ENCODE measurements at regions not wholly inside any gene's neighbourhood (a gene's known extent, or its start where the extent isn't known, plus 50 kb on each side); places are given as distances from the start of the nearest gene placed in this dataset.

DNA sequence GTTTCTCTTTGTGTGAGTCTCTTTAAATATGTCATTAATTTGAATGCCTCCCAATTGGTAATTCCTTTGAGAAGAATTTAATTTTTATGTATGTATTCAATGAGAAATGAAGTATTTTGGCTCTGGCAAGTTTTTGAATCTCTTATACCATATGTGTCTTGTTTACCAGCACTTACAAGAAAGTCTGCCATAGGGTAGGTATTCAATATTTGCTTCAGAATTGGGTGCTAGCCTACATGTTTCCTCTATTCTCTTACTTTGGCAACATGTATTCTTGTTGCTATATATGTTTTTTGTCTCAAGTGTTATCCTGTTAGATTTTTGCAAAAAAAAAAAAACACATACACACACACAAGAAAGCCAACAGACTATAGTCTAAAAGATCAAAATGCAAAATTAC is 350.5 kb upstream of the PRMT6 start:
- no peak overlapping the region for H3K27ac ChIP-seq
- no peaks in the 10 kb centered on the region for H3K9me3 ChIP-seq
- no peak for ATAC-seq (ENCODE audit: insufficient number of reproducible peaks, low FRiP score, low read depth)
- no peak for DNase-seq (ENCODE audit: low spot score)
- no peaks in the 10 kb centered on the region for H3K4me1 ChIP-seq (ENCODE audit: control insufficient read depth in 1 of 2, low read depth in 2 of 2)
- no peaks in the 10 kb centered on the region for H3K36me3 ChIP-seq
- TF ChIP-seq, protein P1, sequence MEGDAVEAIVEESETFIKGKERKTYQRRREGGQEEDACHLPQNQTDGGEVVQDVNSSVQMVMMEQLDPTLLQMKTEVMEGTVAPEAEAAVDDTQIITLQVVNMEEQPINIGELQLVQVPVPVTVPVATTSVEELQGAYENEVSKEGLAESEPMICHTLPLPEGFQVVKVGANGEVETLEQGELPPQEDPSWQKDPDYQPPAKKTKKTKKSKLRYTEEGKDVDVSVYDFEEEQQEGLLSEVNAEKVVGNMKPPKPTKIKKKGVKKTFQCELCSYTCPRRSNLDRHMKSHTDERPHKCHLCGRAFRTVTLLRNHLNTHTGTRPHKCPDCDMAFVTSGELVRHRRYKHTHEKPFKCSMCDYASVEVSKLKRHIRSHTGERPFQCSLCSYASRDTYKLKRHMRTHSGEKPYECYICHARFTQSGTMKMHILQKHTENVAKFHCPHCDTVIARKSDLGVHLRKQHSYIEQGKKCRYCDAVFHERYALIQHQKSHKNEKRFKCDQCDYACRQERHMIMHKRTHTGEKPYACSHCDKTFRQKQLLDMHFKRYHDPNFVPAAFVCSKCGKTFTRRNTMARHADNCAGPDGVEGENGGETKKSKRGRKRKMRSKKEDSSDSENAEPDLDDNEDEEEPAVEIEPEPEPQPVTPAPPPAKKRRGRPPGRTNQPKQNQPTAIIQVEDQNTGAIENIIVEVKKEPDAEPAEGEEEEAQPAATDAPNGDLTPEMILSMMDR (IDR thresholded peaks at IDR 0.05), result no peak
- H3K4me3 ChIP-seq, result no peak overlapping the region
- no peaks in the 10 kb centered on the region for H3K27me3 ChIP-seq (replicated peaks; ENCODE audit: insufficient read depth)

GRCh38 chr1:106717591-106717990 is 338.9 kb upstream of the PRMT6 start:
- Histone ChIP-seq H3K27me3 (replicated peaks; ENCODE audit: insufficient read depth) (no peaks in the 10 kb centered on the region), H3K9me3 (no peaks in the 10 kb centered on the region), H3K4me1 (ENCODE audit: control insufficient read depth in 1 of 2, low read depth in 2 of 2) (no peaks in the 10 kb centered on the region), H3K4me3 (no peak overlapping the region), H3K36me3 (no peaks in the 10 kb centered on the region), H3K27ac (no peak overlapping the region)
- ATAC-seq (ENCODE audit: insufficient number of reproducible peaks, low FRiP score, low read depth) (no peak), DNase-seq (ENCODE audit: low spot score) (no peak)
- TF ChIP-seq, protein P1 (IDR thresholded peaks at IDR 0.05), result no peak

- TF ChIP-seq, protein P1 (IDR thresholded peaks at IDR 0.05), result no peak
- ATAC-seq (ENCODE audit: insufficient number of reproducible peaks, low FRiP score, low read depth), result no peak
- no peaks in the 10 kb centered on the region for H3K36me3 ChIP-seq
- H3K4me1 ChIP-seq (ENCODE audit: control insufficient read depth in 1 of 2, low read depth in 2 of 2), result no peaks in the 10 kb centered on the region
- H3K9me3 ChIP-seq, result peaks cover 5% of the 10 kb centered on the region
- no peaks in the 10 kb centered on the region for H3K27me3 ChIP-seq (replicated peaks; ENCODE audit: insufficient read depth)
- no peak overlapping the region for H3K27ac ChIP-seq
- no peak overlapping the region for H3K4me3 ChIP-seq
- no peak for DNase-seq (ENCODE audit: low spot score)
Observed at GRCh38 chr1:106721790-106722189, 334.7 kb upstream of the PRMT6 start.

DNA sequence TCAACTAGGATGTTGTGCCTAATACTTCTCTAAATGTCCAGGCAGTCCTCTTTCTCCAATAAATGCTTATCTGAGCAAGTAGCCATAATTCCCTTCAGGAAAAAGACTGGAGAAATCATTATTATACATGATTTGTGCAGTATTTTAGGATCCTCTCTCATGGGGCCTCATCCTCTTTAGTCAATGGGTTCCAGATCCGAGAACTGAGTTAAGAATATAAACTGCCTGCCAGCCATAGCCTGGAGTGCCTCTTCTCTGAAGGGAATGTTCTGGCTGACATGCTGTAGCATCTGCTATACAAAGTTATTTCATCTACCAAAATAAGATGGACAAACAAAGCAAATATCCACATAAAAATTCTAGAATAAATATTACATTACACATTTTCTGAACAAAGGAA is 334.0 kb upstream of the PRMT6 start:
- H3K27ac ChIP-seq, result no peak overlapping the region
- TF ChIP-seq, protein P1 (IDR thresholded peaks at IDR 0.05), result no peak
- ATAC-seq (ENCODE audit: insufficient number of reproducible peaks, low FRiP score, low read depth), result no peak
- H3K4me1 ChIP-seq (ENCODE audit: control insufficient read depth in 1 of 2, low read depth in 2 of 2), result no peaks in the 10 kb centered on the region
- peaks cover 5% of the 10 kb centered on the region for H3K9me3 ChIP-seq
- no peaks in the 10 kb centered on the region for H3K36me3 ChIP-seq
- H3K27me3 ChIP-seq (replicated peaks; ENCODE audit: insufficient read depth), result no peaks in the 10 kb centered on the region
- DNase-seq (ENCODE audit: low spot score), result no peak
- no peak overlapping the region for H3K4me3 ChIP-seq

DNA sequence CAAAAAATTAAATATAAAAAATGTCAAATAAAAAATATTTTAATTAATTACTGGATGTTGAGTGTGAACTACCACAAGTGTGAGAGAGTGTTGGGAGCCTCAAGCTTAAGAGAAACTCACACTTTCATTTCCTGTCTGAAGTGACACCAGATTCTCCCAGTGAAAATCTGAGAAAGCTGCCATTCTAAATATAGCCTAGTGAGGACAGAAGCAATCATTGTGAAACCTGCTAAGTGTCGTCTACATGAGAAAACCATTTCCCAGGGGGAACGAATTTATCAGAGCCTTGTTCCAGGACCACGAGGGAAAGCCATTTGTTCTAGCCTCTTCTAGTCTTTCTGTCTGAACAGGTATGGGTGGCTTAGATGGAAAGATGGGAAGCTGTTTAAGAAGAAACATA is 329.3 kb upstream of the PRMT6 start:
- TF ChIP-seq, protein P1 (IDR thresholded peaks at IDR 0.05), result no peak

More for the DNA sequence above, 329.3 kb upstream of the PRMT6 start:
- H3K36me3 ChIP-seq, result no peaks in the 10 kb centered on the region
- peaks cover 5% of the 10 kb centered on the region for H3K9me3 ChIP-seq
- no peaks in the 10 kb centered on the region for H3K27me3 ChIP-seq (replicated peaks; ENCODE audit: insufficient read depth)
- DNase-seq (ENCODE audit: low spot score) (no peak), ATAC-seq (ENCODE audit: insufficient number of reproducible peaks, low FRiP score, low read depth) (no peak)
- H3K4me1 ChIP-seq (ENCODE audit: control insufficient read depth in 1 of 2, low read depth in 2 of 2), result no peaks in the 10 kb centered on the region
- no peak overlapping the region for H3K4me3 ChIP-seq
- H3K27ac ChIP-seq, result no peak overlapping the region

Data from thoracic aorta (tissue), 2 donors.